Vagina (tissue), 2 donors: ENCODE measurements at regions not wholly inside any gene's neighbourhood (a gene's known extent, or its start where the extent isn't known, plus 50 kb on each side); places are given as distances from the start of the nearest gene placed in this dataset.
"Not testable (repeated sequence)": the region's sequence is repeated elsewhere in the genome, so short reads cannot be mapped to it uniquely, and the experiment has no call there.

ENCODE experiments used
- DNase-seq, 2 donors: peaks; one replicate each; pipeline ENCODE4 v3.0.0-alpha.2; 2017; ENCODE audit errors: extremely low spot score in 2 of 2
- H3K27ac ChIP-seq: fragments of 200-600 bp; sonication (generic); one replicate; pipeline ENCODE4 v1.5.1; 2019
- H3K27me3 ChIP-seq: fragments of 200-600 bp; sonication (generic); one replicate; pipeline ENCODE4 v1.5.1; 2019
- H3K36me3 ChIP-seq, 2 donors: fragments of 200-600 bp; sonication (generic); one replicate each; pipeline ENCODE4 v1.5.1; 2017 to 2019
- H3K4me1 ChIP-seq: fragments of 200-600 bp; sonication (generic); one replicate; pipeline ENCODE4 v1.5.1; 2019
- H3K4me3 ChIP-seq, 2 donors: fragments of 200-600 bp; sonication (generic); 1 replicate in 1 of 2; 2 replicates in 1 of 2; pipeline ENCODE4 v1.5.1; 2016 to 2019
- H3K9me3 ChIP-seq: fragments of 200-600 bp; sonication (generic); one replicate; pipeline ENCODE4 v1.5.1; 2019
- POLR2A ChIP-seq, 2 donors: fragments of 450-650 bp; IDR thresholded peaks; one replicate each; pipeline ENCODE4 v1.6.1; 2017; ENCODE audit warnings: antibody characterized with exemption in 2 of 2, mild to moderate bottlenecking in 2 of 2, moderate library complexity in 2 of 2
- POLR2AphosphoS5 ChIP-seq, 2 donors: sonication (generic); formaldehyde crosslinking; IDR thresholded peaks; one replicate each; pipeline ENCODE4 v1.9.0; 2017; ENCODE audit warnings: antibody characterized with exemption in 2 of 2, mild to moderate bottlenecking in 2 of 2, low read depth in 1 of 2; ENCODE audit not compliant: insufficient read depth in 1 of 2
- intact Hi-C: fragments of 100-400 bp; cut with DNase I; formaldehyde crosslinking; loops from one replicate; pipeline ENCODE4 v1.15.1; 2023
- TF ChIP-seq, protein P1 (sequence below), 3 experiments: fragments of 450-650 bp in 2 of 3; fragments of 200-600 bp in 1 of 3; sonication (generic) in 1 of 3; IDR thresholded peaks; one replicate each; pipeline ENCODE4 v1.5.1; 2017 to 2019; ENCODE audit warnings: antibody characterized with exemption in 3 of 3, mild to moderate bottlenecking in 2 of 3, moderate library complexity in 2 of 3

DNA sequence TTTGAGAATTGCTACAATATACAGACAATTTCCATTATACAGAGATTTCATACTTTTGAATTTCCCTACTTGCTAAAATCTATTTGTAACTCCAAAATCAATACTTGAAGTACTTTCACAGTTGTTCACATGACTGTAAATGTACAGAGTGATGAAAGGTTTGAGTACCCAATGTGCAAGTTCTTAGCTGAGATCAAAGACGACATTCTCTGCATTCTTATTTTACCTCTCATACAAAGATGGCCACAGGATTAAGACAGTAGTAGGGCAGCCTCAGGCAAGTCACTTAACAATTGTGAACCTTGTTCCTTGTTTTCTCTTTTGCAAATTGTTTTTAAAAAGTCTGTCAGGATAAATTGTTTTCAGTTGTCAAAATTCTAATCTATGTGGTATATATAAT, 255.9 kb upstream of the KITLG start:
- DNase-seq: no peak
- no peaks in the 10 kb centered on the region for H3K4me1 ChIP-seq
- no peak overlapping the region for H3K27ac ChIP-seq
- TF ChIP-seq POLR2AphosphoS5 (IDR thresholded peaks at IDR 0.05; ENCODE audit: insufficient read depth in 1 of 2, low read depth in 1 of 2): no peak
- TF ChIP-seq POLR2A (IDR thresholded peaks at IDR 0.05): no peak
- TF ChIP-seq, protein P1, sequence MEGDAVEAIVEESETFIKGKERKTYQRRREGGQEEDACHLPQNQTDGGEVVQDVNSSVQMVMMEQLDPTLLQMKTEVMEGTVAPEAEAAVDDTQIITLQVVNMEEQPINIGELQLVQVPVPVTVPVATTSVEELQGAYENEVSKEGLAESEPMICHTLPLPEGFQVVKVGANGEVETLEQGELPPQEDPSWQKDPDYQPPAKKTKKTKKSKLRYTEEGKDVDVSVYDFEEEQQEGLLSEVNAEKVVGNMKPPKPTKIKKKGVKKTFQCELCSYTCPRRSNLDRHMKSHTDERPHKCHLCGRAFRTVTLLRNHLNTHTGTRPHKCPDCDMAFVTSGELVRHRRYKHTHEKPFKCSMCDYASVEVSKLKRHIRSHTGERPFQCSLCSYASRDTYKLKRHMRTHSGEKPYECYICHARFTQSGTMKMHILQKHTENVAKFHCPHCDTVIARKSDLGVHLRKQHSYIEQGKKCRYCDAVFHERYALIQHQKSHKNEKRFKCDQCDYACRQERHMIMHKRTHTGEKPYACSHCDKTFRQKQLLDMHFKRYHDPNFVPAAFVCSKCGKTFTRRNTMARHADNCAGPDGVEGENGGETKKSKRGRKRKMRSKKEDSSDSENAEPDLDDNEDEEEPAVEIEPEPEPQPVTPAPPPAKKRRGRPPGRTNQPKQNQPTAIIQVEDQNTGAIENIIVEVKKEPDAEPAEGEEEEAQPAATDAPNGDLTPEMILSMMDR (IDR thresholded peaks at IDR 0.05): no peak
- intact Hi-C loops: no loop called here
- no peaks in the 10 kb centered on the region for H3K36me3 ChIP-seq
- no peaks in the 10 kb centered on the region for H3K27me3 ChIP-seq
- H3K4me3 ChIP-seq: no peak overlapping the region
- H3K9me3 ChIP-seq: no peaks in the 10 kb centered on the region

DNA sequence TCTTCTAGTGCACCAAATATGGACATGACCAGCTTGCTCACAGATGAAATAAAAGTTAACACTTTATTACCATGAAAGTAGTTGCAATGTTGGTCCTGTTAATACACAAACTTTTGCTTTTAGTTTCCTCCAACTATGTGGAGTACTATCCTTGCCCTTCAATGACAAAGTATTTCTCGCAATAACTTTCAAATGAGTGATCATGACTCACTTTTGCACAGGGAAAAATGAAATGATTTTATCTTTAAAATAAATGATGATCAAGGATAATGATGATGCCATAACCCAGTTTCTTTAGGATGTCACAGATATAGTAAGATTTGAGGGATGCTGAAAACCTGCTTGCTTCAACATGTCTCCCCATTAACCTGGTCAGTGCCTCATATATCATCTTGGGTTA, 254.0 kb upstream of the KITLG start:
- no peaks in the 10 kb centered on the region for H3K9me3 ChIP-seq
- H3K27ac ChIP-seq: no peak overlapping the region
- no peaks in the 10 kb centered on the region for H3K36me3 ChIP-seq
- intact Hi-C loops: no loop called here
- no peaks in the 10 kb centered on the region for H3K4me1 ChIP-seq
- DNase-seq: no peak
- no peak overlapping the region for H3K4me3 ChIP-seq
- H3K27me3 ChIP-seq: no peaks in the 10 kb centered on the region
- TF ChIP-seq POLR2AphosphoS5 (IDR thresholded peaks at IDR 0.05; ENCODE audit: insufficient read depth in 1 of 2, low read depth in 1 of 2) (no peak), POLR2A (IDR thresholded peaks at IDR 0.05) (no peak)
- TF ChIP-seq, protein P1 (IDR thresholded peaks at IDR 0.05): no peak

DNA sequence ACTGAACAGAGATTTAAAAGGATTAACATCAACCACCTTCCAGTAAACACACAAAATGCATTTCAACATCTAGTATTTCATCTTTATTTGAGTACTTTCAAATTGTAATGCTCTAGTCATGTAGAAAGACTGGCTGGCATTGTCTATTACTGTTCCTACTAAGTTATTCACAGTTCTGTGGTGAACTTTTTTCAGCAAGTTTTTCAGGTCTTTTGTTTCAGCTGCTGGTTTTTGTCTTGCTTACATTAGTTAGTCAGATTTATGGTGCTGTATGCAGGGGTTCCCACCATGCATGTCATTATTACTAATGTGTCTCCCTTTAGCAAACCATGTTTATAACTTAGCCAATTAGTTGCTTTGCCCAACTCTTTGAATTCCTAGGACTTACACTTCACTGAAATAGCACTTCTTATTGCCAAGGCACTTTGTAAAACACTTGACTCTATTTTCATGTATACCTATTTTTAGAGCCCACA, 253.4 kb upstream of the KITLG start:
- H3K4me1 ChIP-seq: no peaks in the 10 kb centered on the region
- intact Hi-C loops: no loop called here
- H3K36me3 ChIP-seq: no peaks in the 10 kb centered on the region
- TF ChIP-seq POLR2A (IDR thresholded peaks at IDR 0.05): no peak
- H3K9me3 ChIP-seq: no peaks in the 10 kb centered on the region
- H3K27me3 ChIP-seq: no peaks in the 10 kb centered on the region
- no peak overlapping the region for H3K27ac ChIP-seq
- DNase-seq: no peak
- H3K4me3 ChIP-seq: no peak overlapping the region

DNA sequence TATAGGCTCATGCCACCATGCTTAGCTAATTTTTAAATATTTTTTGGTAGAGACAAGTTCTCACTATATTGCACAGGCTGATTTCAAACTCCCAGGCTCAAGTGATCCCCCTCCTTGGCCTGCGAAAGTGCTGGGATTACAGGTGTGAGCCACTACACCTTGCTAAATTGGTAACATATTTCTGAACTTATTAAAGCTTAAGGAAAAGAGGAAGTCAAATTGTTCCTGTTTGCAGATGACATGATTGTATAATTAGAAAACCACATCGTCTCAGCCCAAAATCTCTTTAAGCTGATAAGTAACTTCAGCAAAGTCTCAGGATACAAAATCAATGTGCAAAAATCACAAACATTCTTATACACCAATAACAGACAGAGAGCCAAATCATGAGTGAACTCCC, 248.3 kb upstream of the KITLG start:
- intact Hi-C loops, H3K9me3 ChIP-seq, H3K4me3 ChIP-seq, DNase-seq, H3K27me3 ChIP-seq, H3K4me1 ChIP-seq, H3K27ac ChIP-seq, H3K36me3 ChIP-seq: not testable (repeated sequence)

DNA sequence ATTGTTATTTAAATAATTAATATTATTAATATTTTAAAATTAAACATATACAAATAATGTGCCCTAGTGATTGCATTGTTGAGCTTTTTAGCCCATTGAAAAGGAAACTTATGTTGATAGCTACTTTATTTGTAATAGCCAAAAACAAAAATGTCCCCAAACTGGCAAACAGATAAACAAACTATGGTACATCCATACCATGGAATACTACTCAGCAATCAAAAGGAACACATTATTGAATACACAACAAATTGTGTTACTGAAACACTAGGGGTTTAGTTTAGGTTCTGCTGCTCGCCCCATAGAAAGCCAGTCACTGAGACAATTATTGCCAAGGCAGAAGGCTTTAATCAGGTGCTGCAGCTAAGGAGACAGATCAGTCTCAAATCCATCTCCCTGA, 239.7 kb upstream of the KITLG start:
- no peak for DNase-seq
- Histone ChIP-seq H3K4me1 (no peaks in the 10 kb centered on the region), H3K27me3 (no peaks in the 10 kb centered on the region), H3K9me3 (no peaks in the 10 kb centered on the region), H3K36me3 (no peaks in the 10 kb centered on the region), H3K4me3 (no peak overlapping the region), H3K27ac (no peak overlapping the region)
- intact Hi-C loops: no loop called here
- TF ChIP-seq, protein P1 (IDR thresholded peaks at IDR 0.05): no peak
- no peak for TF ChIP-seq POLR2A (IDR thresholded peaks at IDR 0.05)
- TF ChIP-seq POLR2AphosphoS5 (IDR thresholded peaks at IDR 0.05; ENCODE audit: insufficient read depth in 1 of 2, low read depth in 1 of 2): no peak

DNA sequence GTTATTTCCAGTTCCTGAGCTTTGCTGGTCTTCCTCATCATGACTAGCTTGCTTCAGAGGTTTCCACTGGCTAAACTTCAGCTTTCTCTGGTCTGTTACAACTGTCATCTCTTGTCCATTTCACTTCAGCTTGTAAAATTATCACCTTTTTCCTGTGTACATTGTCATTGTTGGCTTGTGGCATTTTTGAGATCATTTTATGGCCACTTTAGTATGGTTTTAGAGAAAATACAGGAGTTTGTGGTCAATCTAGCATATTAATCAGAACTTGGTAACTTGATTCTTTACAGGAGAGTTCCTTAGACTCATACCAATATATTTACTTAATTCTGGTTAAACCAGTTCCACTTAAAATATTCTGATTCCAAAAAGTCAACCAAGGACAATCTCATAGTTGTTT, 235.9 kb upstream of the KITLG start:
- H3K4me3 ChIP-seq: no peak overlapping the region

More for the DNA sequence above, 235.9 kb upstream of the KITLG start:
- no peak overlapping the region for H3K27ac ChIP-seq
- H3K36me3 ChIP-seq: no peaks in the 10 kb centered on the region
- no peak for DNase-seq
- no peaks in the 10 kb centered on the region for H3K27me3 ChIP-seq
- H3K4me1 ChIP-seq: no peaks in the 10 kb centered on the region
- no peaks in the 10 kb centered on the region for H3K9me3 ChIP-seq
- TF ChIP-seq POLR2A (IDR thresholded peaks at IDR 0.05): no peak
- TF ChIP-seq POLR2AphosphoS5 (IDR thresholded peaks at IDR 0.05; ENCODE audit: insufficient read depth in 1 of 2, low read depth in 1 of 2): no peak
- TF ChIP-seq, protein P1 (IDR thresholded peaks at IDR 0.05): no peak
- intact Hi-C loops: no loop called here
